Fibroblast of mammary gland (primary cell): ENCODE measurements at regions not wholly inside any gene's neighbourhood (a gene's known extent, or its start where the extent isn't known, plus 50 kb on each side); places are given as distances from the start of the nearest gene placed in this dataset.

Experiments used
- DNase-seq: peaks from one replicate; pipeline ENCODE4 v3.0.0-alpha.2; 2010; ENCODE audit warnings: low read depth
- H3K4me3 ChIP-seq: 2 replicates; pipeline ENCODE4 v1.5.1; 2011; ENCODE audit warnings: low read depth, mild to moderate bottlenecking, low read length, moderate library complexity; ENCODE audit not compliant: control insufficient read depth
- TF ChIP-seq, protein P1 (sequence below): conservative IDR thresholded peaks from 2 replicates; pipeline ENCODE4 v1.5.1; 2011; ENCODE audit warnings: low read depth, low read length, inconsistent platforms; ENCODE audit not compliant: control insufficient read depth, insufficient read depth

DNA sequence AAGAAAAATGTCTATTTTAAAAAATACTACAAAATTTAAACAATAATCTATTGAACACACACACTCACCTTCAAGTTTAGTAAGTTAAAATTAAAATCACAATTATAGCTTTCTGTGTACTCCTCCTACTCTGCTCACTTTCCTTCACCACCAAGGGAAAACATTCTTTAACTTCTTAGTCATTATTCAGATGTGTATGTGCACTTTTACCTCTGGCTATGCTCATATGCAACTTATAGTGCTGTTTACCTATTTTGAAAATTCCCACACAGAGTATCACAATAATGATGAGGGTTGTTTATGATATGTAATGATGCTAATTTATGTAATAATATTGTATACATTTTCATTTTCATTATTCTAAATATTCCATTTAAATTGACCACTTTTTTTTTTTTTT, 661.4 kb downstream of the MRPL39 start:
- DNase-seq = no peak
- H3K4me3 ChIP-seq = no peak overlapping the region
- TF ChIP-seq, protein P1, sequence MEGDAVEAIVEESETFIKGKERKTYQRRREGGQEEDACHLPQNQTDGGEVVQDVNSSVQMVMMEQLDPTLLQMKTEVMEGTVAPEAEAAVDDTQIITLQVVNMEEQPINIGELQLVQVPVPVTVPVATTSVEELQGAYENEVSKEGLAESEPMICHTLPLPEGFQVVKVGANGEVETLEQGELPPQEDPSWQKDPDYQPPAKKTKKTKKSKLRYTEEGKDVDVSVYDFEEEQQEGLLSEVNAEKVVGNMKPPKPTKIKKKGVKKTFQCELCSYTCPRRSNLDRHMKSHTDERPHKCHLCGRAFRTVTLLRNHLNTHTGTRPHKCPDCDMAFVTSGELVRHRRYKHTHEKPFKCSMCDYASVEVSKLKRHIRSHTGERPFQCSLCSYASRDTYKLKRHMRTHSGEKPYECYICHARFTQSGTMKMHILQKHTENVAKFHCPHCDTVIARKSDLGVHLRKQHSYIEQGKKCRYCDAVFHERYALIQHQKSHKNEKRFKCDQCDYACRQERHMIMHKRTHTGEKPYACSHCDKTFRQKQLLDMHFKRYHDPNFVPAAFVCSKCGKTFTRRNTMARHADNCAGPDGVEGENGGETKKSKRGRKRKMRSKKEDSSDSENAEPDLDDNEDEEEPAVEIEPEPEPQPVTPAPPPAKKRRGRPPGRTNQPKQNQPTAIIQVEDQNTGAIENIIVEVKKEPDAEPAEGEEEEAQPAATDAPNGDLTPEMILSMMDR = no peak

DNA sequence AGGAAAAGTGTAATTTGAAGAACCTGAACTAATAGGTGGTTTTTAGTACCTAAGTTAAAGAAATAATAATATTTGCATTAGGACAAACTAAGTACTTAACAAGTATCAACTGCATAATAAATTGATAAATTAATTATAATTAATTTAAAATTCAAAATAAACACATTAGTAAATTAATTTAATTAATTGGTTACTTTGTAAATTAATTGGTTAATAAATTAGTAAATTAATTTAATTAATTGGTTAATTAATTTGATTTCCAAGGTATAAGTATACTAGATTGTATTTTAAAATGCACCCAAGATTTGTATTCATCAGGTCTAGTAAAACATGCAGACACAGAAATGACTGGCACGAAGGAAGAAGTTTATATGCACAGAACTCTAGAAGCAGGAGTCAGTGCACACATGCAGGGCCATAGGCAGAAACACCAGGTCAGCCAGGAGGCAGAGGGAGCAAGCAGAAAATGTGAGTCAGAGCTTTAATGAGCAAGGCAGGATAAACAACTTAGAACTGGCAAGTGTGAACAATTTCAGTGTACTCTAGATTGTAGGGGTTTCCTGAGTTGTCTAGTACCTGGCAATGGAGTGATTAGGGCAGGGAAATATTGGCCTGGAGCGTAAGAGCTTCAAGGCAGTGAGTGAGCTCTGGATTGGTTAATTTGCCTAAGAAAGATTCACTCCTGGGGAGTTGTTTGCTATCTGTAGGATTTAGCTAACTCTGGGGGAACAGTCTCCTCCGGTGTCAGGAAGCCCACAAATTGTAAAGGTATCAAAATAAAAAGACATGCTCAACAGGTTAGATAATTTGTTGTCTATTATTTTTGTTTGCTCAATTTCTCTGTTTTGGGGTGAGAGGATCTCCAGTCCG, 665.7 kb downstream of the MRPL39 start:
- DNase-seq = no peak
- no peak overlapping the region for H3K4me3 ChIP-seq
- TF ChIP-seq, protein P1 = no peak

DNA sequence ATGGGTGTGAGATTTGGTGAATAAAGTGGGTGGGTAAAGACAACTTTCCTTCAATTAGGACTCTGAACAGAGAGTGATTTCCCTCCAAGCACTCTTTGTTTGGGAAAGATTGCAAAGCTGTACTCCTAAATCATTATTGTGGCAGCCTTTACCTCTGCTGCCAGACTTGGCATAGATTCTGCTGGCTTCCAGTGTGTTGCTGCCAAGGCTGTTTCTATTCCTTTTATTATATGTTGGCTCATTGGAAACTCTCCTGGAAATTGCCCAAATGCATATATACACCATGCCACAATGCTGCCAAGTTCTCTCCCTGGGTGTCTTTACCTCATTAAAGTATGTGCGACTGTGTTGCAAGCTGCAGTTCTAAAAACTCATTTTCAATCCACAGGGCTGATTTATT, 668.0 kb downstream of the MRPL39 start:
- no peak for DNase-seq
- no peak overlapping the region for H3K4me3 ChIP-seq
- TF ChIP-seq, protein P1 = no peak

DNA sequence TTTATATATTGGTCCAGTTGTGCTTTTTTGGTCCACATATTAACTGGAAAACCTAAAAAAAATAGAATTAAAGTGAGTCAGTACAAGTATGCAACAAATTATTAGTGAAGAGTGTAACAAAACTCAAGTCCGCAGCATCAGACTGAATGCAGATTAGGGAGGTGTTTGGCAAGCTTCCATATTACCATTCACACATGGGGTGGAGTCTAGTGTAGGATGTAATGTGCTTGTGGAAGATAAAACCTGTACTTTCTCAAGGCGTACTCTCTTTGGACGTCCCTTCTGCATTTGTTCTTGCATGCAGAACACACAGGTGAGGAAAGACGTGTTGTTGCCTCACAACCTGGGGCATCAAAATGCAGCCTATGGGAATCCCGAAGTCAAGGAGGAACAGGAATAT, 668.7 kb downstream of the MRPL39 start:
- no peak for DNase-seq
- no peak overlapping the region for H3K4me3 ChIP-seq
- TF ChIP-seq, protein P1 = no peak

DNA sequence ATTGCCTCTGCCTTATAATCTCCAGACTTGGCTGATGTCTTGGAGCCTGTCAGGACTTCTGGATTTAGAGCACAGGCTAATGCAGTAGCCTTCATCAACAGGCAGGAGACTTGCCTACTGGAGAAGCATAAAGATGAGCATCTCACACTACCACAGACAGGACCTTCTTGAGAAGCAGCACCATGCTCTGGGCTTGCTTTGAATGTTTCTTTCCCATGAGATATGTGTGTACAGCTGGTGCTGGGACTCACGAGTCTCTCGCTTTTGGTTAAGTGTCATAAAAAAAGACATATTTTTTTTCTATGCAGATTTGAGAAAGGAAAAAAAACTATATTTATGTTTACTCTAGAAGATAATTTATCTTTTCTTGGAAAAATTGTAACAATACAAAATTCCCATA, 671.3 kb downstream of the MRPL39 start:
- TF ChIP-seq, protein P1 = no peak
- no peak overlapping the region for H3K4me3 ChIP-seq
- no peak for DNase-seq

DNA sequence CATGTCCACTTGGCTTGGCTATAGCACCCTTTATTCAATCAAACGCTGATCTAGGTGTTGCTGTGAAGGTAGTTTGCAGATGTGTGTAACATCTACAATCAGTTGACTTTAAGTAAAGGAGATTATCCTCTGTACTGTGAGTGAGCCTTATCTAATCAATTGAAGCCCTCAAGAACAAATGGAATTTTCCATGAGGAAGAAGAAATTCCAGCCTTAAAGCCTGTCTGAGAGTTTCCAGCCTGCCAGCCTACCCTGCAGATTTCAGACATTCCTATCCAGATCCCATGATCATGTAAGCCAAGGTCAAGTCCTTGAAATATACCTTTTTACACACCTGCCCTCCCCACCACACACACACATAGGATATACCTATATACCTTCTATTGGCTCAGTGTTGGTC, 696.7 kb downstream of the MRPL39 start:
- TF ChIP-seq, protein P1 = no peak
- no peak overlapping the region for H3K4me3 ChIP-seq
- DNase-seq = no peak
